ENCODE measurements at regions not wholly inside any gene's neighbourhood (a gene's known extent, or its start where the extent isn't known, plus 50 kb on each side); places are given as distances from the start of the nearest gene placed in this dataset.

GRCh38 chr3:144760831-144761230, 789.2 kb downstream of the DIPK2A start:
- DNase-seq (ENCODE audit: extremely low spot score), result no peak
- POLR2A ChIA-PET, result no interaction called here
- CTCF ChIA-PET, result interaction anchor here (1.0 to 1.3 kb wide), 2 partner anchors 10 to 876 kb away, joined by 3 read pairs; no protein-coding TSS in a partner anchor
- TF ChIP-seq CTCF (IDR thresholded peaks at IDR 0.05; ENCODE audit: control extremely low read depth, extremely low read depth, low read depth, missing control alignments), result no peak

- ChIA-PET POLR2A (no interaction called here), CTCF (no interaction called here)
- no peak for TF ChIP-seq CTCF (IDR thresholded peaks at IDR 0.05; ENCODE audit: control extremely low read depth, extremely low read depth, low read depth, missing control alignments)
- DNase-seq (ENCODE audit: extremely low spot score), result no peak
These were observed 790.5 kb downstream of the DIPK2A start for GRCh38 chr3:144762091-144762490.

- no peak for DNase-seq (ENCODE audit: extremely low spot score)
- ChIA-PET CTCF (interaction anchor here (1.0 to 1.8 kb wide), 2 partner anchors 10 to 19 kb away, joined by 4 to 5 read pairs; no protein-coding TSS in a partner anchor), POLR2A (no interaction called here)
- TF ChIP-seq CTCF (IDR thresholded peaks at IDR 0.05; ENCODE audit: control extremely low read depth, extremely low read depth, low read depth, missing control alignments), result no peak
These were observed 792.3 kb downstream of the DIPK2A start for GRCh38 chr3:144763878-144764454.

- CTCF ChIA-PET, result interaction anchor here (1.0 to 1.9 kb wide), 8 partner anchors 9 to 885 kb away, joined by 3 to 6 read pairs (median 4); no protein-coding TSS in a partner anchor
- POLR2A ChIA-PET, result no interaction called here
- no peak for DNase-seq (ENCODE audit: extremely low spot score)
- TF ChIP-seq CTCF (IDR thresholded peaks at IDR 0.05; ENCODE audit: control extremely low read depth, extremely low read depth, low read depth, missing control alignments), result no peak
These were observed 798.7 kb downstream of the DIPK2A start for GRCh38 chr3:144770281-144770680.

- ChIA-PET CTCF (interaction anchor here (1.2 to 1.9 kb wide), 8 partner anchors 10 to 886 kb away, joined by 3 to 6 read pairs (median 4); no protein-coding TSS in a partner anchor), POLR2A (no interaction called here)
- TF ChIP-seq CTCF (IDR thresholded peaks at IDR 0.05; ENCODE audit: control extremely low read depth, extremely low read depth, low read depth, missing control alignments), result peak; percentile 32
- no peak for DNase-seq (ENCODE audit: extremely low spot score)
These were observed 799.3 kb downstream of the DIPK2A start for GRCh38 chr3:144770915-144771351.

- no peak for TF ChIP-seq CTCF (IDR thresholded peaks at IDR 0.05; ENCODE audit: control extremely low read depth, extremely low read depth, low read depth, missing control alignments)
- DNase-seq (ENCODE audit: extremely low spot score), result no peak
- CTCF ChIA-PET, result interaction anchor here (1.2 to 1.9 kb wide), 4 partner anchors 11 to 886 kb away, joined by 3 to 6 read pairs (median 4); no protein-coding TSS in a partner anchor
- POLR2A ChIA-PET, result no interaction called here
These were observed 799.8 kb downstream of the DIPK2A start for GRCh38 chr3:144771381-144771870.

Data from GM10248 (cell line).